Spleen (tissue), 11 donors: ENCODE measurements at regions not wholly inside any gene's neighbourhood (a gene's known extent, or its start where the extent isn't known, plus 50 kb on each side); places are given as distances from the start of the nearest gene placed in this dataset.

Source experiments
- DNase-seq: peaks from one replicate; pipeline ENCODE4 v3.0.0-alpha.2; 2020
- H3K27ac ChIP-seq, 8 donors: fragments of 200-600 bp; sonication (generic) in 7 of 8; 1 replicate in 4 of 8; 2 replicates in 4 of 8; pipeline versions ENCODE4 v1.5.0 to v1.8.0; 2016 to 2021; ENCODE audit warnings: inconsistent platforms in 4 of 8, mild to moderate bottlenecking in 4 of 8, moderate library complexity in 1 of 8
- H3K27me3 ChIP-seq, 7 donors: fragments of 200-600 bp; sonication (generic) in 6 of 7; replicated peaks in 1 of 7; 1 replicate in 4 of 7; 2 replicates in 3 of 7; pipeline versions ENCODE4 v1.5.0 to v1.8.0; 2016 to 2021; ENCODE audit warnings: inconsistent platforms in 3 of 7, mild to moderate bottlenecking in 1 of 7
- H3K36me3 ChIP-seq, 6 donors: fragments of 200-600 bp; sonication (generic) in 5 of 6; 1 replicate in 4 of 6; 2 replicates in 2 of 6; pipeline versions ENCODE4 v1.5.0 to v1.8.0; 2016 to 2021; ENCODE audit warnings: inconsistent platforms in 2 of 6
- H3K4me1 ChIP-seq, 6 donors: fragments of 200-600 bp; sonication (generic) in 5 of 6; 1 replicate in 3 of 6; 2 replicates in 3 of 6; pipeline versions ENCODE4 v1.5.0 to v1.8.0; 2016 to 2021; ENCODE audit warnings: inconsistent platforms in 3 of 6
- H3K4me3 ChIP-seq, 8 donors: fragments of 200-600 bp; sonication (generic) in 7 of 8; 1 replicate in 4 of 8; 2 replicates in 4 of 8; pipeline versions ENCODE4 v1.5.0 to v1.8.0; 2016 to 2021; ENCODE audit warnings: inconsistent platforms in 4 of 8, mild to moderate bottlenecking in 4 of 8, moderate library complexity in 2 of 8
- H3K9me3 ChIP-seq, 8 donors: fragments of 200-600 bp; sonication (generic) in 7 of 8; 1 replicate in 4 of 8; 2 replicates in 4 of 8; pipeline versions ENCODE4 v1.5.0 to v1.8.0; 2016 to 2021; ENCODE audit warnings: inconsistent platforms in 4 of 8
- CTCF ChIP-seq, 11 experiments: fragments of 200-600 bp in 7 of 11; fragments of 450-650 bp in 4 of 11; sonication (generic) in 4 of 11; IDR thresholded peaks in 8 of 11; conservative IDR thresholded peaks in 3 of 11; 1 replicate in 7 of 11; 2 replicates in 4 of 11; pipeline versions ENCODE4 v1.4.0 to v1.8.0; 2016 to 2021; ENCODE audit warnings: antibody characterized with exemption in 11 of 11, inconsistent platforms in 4 of 11, mild to moderate bottlenecking in 1 of 11
- POLR2A ChIP-seq, 3 donors: fragments of 450-650 bp; IDR thresholded peaks; one replicate each; pipeline ENCODE4 v1.5.1; 2017; ENCODE audit warnings: antibody characterized with exemption in 3 of 3, mild to moderate bottlenecking in 1 of 3
- POLR2AphosphoS5 ChIP-seq, 3 donors: sonication (generic); formaldehyde crosslinking; IDR thresholded peaks; one replicate each; pipeline ENCODE4 v1.5.1; 2017; ENCODE audit warnings: antibody characterized with exemption in 3 of 3
- WGBS, 5 donors: extraction: QIAGEN DNeasy Blood & Tissue Kit in 3 of 5; methylation state at CpG; one replicate each; pipeline versions ENCODE4 v1.1.5 to v1.1.7; 2013 to 2018; 5-methylcytosine and 5-hydroxymethylcytosine counted together
- intact Hi-C: fragments of 100-400 bp; cut with DNase I; formaldehyde crosslinking; loops from one replicate; pipeline ENCODE4 v1.15.0; 2023; ENCODE audit warnings: low total_unique reads
- donor health status: healthy with polysubstance abuse.
- donor health status: DM: no; HTN: no; CAD: no; lungs with moderate emphysema.
- donor health status: DM: no; HTN: no; CAD: no.
- donor health status: Bipolar disorder and iron deficiency.
- donor health status: healthy.
- donor health status: DM: no; HTN: no; CAD: no.
- donor health status: DM: yes; HTN: yes; CAD: no.

DNA sequence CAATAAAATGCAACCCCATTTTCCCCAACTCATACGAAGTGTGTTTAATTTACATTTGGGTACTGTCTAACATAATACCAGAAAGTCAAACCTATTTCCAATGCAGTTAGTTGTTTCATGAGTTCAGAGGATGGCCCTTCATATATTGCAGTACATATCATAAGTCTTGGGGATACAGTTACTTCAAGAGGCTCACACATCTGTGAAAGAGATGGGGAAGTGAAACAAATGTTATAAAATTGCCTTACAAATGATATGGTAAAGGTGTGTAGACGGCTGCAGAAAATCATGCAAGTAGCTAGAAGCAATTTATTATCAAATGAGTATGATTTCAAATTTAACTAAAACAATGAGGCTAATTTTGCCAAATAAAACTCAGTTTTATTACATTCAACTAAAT, 219.0 kb upstream of the CDH12 start:
- H3K9me3 ChIP-seq = peaks cover 0 to 4% (median 0%) of the 10 kb centered on the region in 8 donors
- no peaks in the 10 kb centered on the region for H3K36me3 ChIP-seq
- intact Hi-C loops = no loop called here
- no peaks in the 10 kb centered on the region for H3K27me3 ChIP-seq
- H3K4me3 ChIP-seq = no peak overlapping the region
- WGBS, 5 donors = 72 to 81% (median 75%) methylated on average over 2 of the region's 2 CpGs
- peaks cover 0 to 4% (median 0%) of the 10 kb centered on the region in 6 donors for H3K4me1 ChIP-seq
- peak overlapping the region in 2 of 8 donors; percentile 5 to 24 for H3K27ac ChIP-seq
- no peak for DNase-seq
- TF ChIP-seq POLR2A (IDR thresholded peaks at IDR 0.05) (no peak), POLR2AphosphoS5 (IDR thresholded peaks at IDR 0.05) (no peak), CTCF (IDR thresholded peaks at IDR 0.05 in 8 of 11, conservative IDR thresholded peaks at IDR 0.05 in 3 of 11) (no peak)

- Histone ChIP-seq H3K4me3 (no peak overlapping the region), H3K27me3 (no peaks in the 10 kb centered on the region), H3K36me3 (no peaks in the 10 kb centered on the region), H3K4me1 (peaks cover 0 to 4% (median 0%) of the 10 kb centered on the region in 6 donors), H3K27ac (peak overlapping the region in 2 of 8 donors; percentile 5 to 24), H3K9me3 (peaks cover 0 to 4% (median 0%) of the 10 kb centered on the region in 8 donors)
- WGBS, 5 donors = 66 to 75% (median 68%) methylated on average over 3 of the region's 3 CpGs
- no peak for DNase-seq
- intact Hi-C loops = no loop called here
- TF ChIP-seq CTCF (IDR thresholded peaks at IDR 0.05 in 8 of 11, conservative IDR thresholded peaks at IDR 0.05 in 3 of 11) = no peak
- no peak for TF ChIP-seq POLR2AphosphoS5 (IDR thresholded peaks at IDR 0.05)
- no peak for TF ChIP-seq POLR2A (IDR thresholded peaks at IDR 0.05)
Observed at GRCh38 chr5:23071682-23072081, 218.5 kb upstream of the CDH12 start.

DNA sequence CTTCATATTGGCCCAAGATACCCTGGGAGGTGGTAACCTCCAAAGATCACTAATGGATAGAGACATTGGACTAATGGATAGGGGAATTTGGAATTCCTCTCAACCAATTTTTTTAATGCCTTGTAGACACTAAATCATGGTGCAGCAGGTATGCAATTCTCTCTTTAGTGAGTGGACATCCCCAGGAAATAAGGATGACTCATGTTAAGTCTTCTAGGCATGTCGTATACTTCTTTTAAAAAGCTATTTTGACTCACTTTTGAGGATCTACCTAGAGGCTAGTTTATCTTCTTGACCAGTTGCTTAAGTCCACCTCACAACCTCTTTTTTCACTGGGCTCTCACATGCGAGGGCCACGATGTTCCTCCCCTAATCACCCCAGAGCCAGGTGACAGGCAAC, 211.6 kb upstream of the CDH12 start:
- Histone ChIP-seq H3K4me1 (no peaks in the 10 kb centered on the region), H3K9me3 (no peaks in the 10 kb centered on the region), H3K27me3 (no peaks in the 10 kb centered on the region), H3K4me3 (no peak overlapping the region), H3K36me3 (no peaks in the 10 kb centered on the region), H3K27ac (no peak overlapping the region)
- TF ChIP-seq POLR2A (IDR thresholded peaks at IDR 0.05) = no peak
- no peak for TF ChIP-seq POLR2AphosphoS5 (IDR thresholded peaks at IDR 0.05)
- no peak for TF ChIP-seq CTCF (IDR thresholded peaks at IDR 0.05 in 8 of 11, conservative IDR thresholded peaks at IDR 0.05 in 3 of 11)
- intact Hi-C loops = no loop called here
- DNase-seq = no peak
- 73 to 86% (median 79%) methylated on average over 3 of the region's 3 CpGs for WGBS, 5 donors

GRCh38 chr5:23053846-23054245, 200.7 kb upstream of the CDH12 start:
- intact Hi-C loops = no loop called here
- 5 to 25% (median 13%) methylated on average over 1 of the region's 1 CpG for WGBS, 5 donors
- no peak for DNase-seq

More at GRCh38 chr5:23053846-23054245, 200.7 kb upstream of the CDH12 start:
- Histone ChIP-seq H3K27ac (no peak overlapping the region), H3K4me1 (no peaks in the 10 kb centered on the region), H3K9me3 (no peaks in the 10 kb centered on the region), H3K4me3 (no peak overlapping the region), H3K36me3 (no peaks in the 10 kb centered on the region), H3K27me3 (no peaks in the 10 kb centered on the region)
- TF ChIP-seq CTCF (IDR thresholded peaks at IDR 0.05 in 8 of 11, conservative IDR thresholded peaks at IDR 0.05 in 3 of 11) = no peak
- TF ChIP-seq POLR2AphosphoS5 (IDR thresholded peaks at IDR 0.05) = no peak
- no peak for TF ChIP-seq POLR2A (IDR thresholded peaks at IDR 0.05)
